Bronchial epithelial cell (primary cell): ENCODE measurements at regions not wholly inside any gene's neighbourhood (a gene's known extent, or its start where the extent isn't known, plus 50 kb on each side); places are given as distances from the start of the nearest gene placed in this dataset.

ENCODE experiments used
- DNase-seq: peaks from one replicate; pipeline ENCODE4 v3.0.0-alpha.2; 2010; ENCODE audit warnings: low read depth
- FAIRE-seq: peaks from 2 replicates; lab custom pipeline; 2011; peaks lifted over from hg19 to GRCh38; lab: Jason Lieb, UNC
- H3K27me3 ChIP-seq: 2 replicates; pipeline ENCODE4 v1.5.1; 2011; ENCODE audit warnings: low read length; ENCODE audit not compliant: control insufficient read depth, insufficient read depth
- H3K36me3 ChIP-seq: 2 replicates; pipeline ENCODE4 v1.5.1; 2011; ENCODE audit warnings: low read length; ENCODE audit not compliant: control insufficient read depth, insufficient read depth
- H3K4me3 ChIP-seq: 2 replicates; pipeline ENCODE4 v1.5.1; 2011; ENCODE audit warnings: mild to moderate bottlenecking, low read depth, low read length, control low read depth
- CTCF ChIP-seq: IDR thresholded peaks from 2 replicates; pipeline ENCODE4 v1.5.1; 2011; ENCODE audit warnings: mild to moderate bottlenecking, moderate library complexity, low read length, control low read depth, inconsistent platforms; ENCODE audit not compliant: insufficient read depth, severe bottlenecking

DNA sequence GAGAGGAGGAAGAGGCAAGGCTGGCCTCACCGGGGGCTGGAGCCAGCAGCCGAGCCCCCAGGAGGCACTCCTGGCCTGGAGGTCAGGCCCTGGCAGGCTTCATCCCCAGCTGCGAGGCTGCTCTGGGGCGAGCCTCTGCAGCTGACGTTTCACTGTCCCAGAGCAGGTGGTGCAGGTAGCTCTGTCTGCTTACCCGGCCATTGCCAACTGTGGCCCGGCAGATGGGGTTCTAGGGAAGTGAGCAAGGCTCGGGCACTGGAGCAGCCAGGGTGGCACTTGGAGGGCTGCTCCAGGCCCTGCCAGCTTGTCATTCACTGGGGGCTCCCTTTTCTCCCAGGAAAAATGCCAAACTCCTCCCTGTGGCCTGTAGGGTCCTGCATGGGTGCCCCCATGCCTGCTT is 118.7 kb upstream of the ANO1 start:
- FAIRE-seq (no peak), DNase-seq (no peak)
- no peak for TF ChIP-seq CTCF
- Histone ChIP-seq H3K27me3 (no peaks in the 10 kb centered on the region), H3K4me3 (no peak overlapping the region), H3K36me3 (no peaks in the 10 kb centered on the region)

GRCh38 chr11:69961738-69962137 is 116.4 kb upstream of the ANO1 start:
- Histone ChIP-seq H3K4me3 (no peak overlapping the region), H3K36me3 (no peaks in the 10 kb centered on the region), H3K27me3 (no peaks in the 10 kb centered on the region)
- TF ChIP-seq CTCF, result no peak
- no peak for FAIRE-seq
- DNase-seq, result no peak

DNA sequence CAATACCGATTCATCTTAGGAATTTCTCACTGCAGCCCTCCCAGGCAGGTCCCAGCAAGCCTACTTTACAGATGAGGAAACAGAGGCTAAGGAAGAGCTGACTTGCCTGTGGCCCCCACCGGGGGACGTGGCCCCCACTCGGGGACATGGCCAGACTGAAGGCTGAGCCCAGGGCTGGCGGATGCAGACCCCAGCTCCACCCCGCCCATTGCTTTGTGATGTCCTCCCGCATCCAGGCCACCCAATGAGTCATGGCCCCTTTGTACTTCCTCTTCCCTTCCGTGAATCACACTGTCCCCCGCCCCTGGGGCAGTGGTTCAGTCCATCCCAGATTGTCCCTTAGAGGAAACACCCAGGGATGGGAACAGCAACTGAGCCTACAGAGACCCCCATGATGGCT is 116.0 kb upstream of the ANO1 start:
- DNase-seq, result peak; percentile 61
- TF ChIP-seq CTCF, result no peak
- no peak for FAIRE-seq
- no peaks in the 10 kb centered on the region for H3K36me3 ChIP-seq
- no peak overlapping the region for H3K4me3 ChIP-seq
- no peaks in the 10 kb centered on the region for H3K27me3 ChIP-seq

DNA sequence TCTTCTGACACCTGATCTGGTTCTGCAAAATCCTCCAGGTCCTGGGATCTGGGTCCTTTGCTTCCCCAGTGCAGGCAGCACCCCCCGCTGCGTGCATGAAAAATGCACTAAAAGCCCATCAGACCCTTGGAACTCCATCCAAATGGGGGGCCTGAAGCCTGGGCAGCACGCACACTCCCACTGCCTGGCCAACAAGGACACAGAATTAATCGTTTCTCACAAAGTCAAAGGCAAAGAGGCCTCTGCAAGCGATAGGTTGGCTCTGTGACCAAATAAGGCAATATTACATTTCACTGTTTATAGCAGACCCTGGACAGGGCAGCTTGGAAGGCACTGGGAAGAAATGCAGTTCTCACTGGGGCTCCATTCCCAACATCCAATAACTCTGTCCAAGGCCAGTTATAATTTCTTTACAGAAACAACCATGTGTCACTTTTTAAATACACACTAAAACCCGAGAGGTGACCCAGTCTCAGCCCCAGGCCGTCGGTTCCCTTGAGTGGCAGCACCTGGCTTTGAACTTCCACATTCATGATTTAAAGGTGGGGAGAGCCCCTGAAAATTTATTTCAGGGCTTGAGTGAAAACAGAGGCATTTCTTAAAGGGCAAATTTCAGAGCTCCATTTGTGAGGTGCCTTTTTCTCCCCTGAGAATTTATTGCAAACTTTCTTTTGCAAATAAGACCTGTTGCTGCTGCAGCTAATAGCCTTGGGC is 114.4 kb upstream of the ANO1 start:
- H3K27me3 ChIP-seq, result no peaks in the 10 kb centered on the region
- FAIRE-seq, result no peak
- TF ChIP-seq CTCF, result no peak
- no peak for DNase-seq
- H3K36me3 ChIP-seq, result no peaks in the 10 kb centered on the region
- H3K4me3 ChIP-seq, result no peak overlapping the region

- Histone ChIP-seq H3K27me3 (no peaks in the 10 kb centered on the region), H3K4me3 (no peak overlapping the region), H3K36me3 (no peaks in the 10 kb centered on the region)
- FAIRE-seq, result no peak
- DNase-seq, result no peak
- no peak for TF ChIP-seq CTCF
Measured at GRCh38 chr11:69964247-69964643, 113.9 kb upstream of the ANO1 start.
